IMR-90 (cell line): ENCODE measurements at regions not wholly inside any gene's neighbourhood (a gene's known extent, or its start where the extent isn't known, plus 50 kb on each side); places are given as distances from the start of the nearest gene placed in this dataset.

Experiments
- POLR2A ChIP-seq: IDR thresholded peaks from 2 replicates; pipeline ENCODE4 v1.6.1; 2012; ENCODE audit warnings: mild to moderate bottlenecking, low read depth, low read length
- RFX5 ChIP-seq: IDR thresholded peaks from 2 replicates; pipeline ENCODE4 v1.8.0; 2012; ENCODE audit warnings: low read depth, mild to moderate bottlenecking, low read length, moderate library complexity
- TF ChIP-seq, protein P1 (sequence below): conservative IDR thresholded peaks from 2 replicates; pipeline ENCODE4 v1.5.1; 2012; ENCODE audit warnings: mild to moderate bottlenecking, low read depth, low read length, improper control_type of control experiment
- TF ChIP-seq, protein P2 (sequence below): fragments of 150-350 bp; IDR thresholded peaks from 2 replicates; pipeline ENCODE4 v1.6.1; 2016; ENCODE audit warnings: low read depth, mild to moderate bottlenecking, low read length, moderate library complexity, borderline replicate concordance

DNA sequence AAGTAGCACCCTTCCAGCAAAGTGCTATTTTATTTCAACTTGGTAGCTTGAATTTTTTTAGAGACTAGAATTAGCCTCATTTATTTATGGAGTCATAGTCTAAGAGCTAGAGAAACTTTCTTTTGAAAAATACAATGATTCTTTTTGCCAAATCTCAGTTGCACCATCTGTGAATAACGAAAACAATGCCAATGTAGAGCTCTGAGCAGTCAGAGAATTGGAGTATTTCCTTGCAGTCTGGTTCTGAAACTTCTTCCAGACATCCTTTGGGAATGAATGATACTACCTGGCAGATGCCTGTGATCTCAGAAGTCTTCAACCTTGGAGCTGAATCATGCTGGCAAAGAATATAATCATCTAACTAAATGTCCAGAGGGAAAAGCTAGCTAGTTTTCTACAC is 511.5 kb upstream of the CYLC2 start:
- TF ChIP-seq, protein P1, sequence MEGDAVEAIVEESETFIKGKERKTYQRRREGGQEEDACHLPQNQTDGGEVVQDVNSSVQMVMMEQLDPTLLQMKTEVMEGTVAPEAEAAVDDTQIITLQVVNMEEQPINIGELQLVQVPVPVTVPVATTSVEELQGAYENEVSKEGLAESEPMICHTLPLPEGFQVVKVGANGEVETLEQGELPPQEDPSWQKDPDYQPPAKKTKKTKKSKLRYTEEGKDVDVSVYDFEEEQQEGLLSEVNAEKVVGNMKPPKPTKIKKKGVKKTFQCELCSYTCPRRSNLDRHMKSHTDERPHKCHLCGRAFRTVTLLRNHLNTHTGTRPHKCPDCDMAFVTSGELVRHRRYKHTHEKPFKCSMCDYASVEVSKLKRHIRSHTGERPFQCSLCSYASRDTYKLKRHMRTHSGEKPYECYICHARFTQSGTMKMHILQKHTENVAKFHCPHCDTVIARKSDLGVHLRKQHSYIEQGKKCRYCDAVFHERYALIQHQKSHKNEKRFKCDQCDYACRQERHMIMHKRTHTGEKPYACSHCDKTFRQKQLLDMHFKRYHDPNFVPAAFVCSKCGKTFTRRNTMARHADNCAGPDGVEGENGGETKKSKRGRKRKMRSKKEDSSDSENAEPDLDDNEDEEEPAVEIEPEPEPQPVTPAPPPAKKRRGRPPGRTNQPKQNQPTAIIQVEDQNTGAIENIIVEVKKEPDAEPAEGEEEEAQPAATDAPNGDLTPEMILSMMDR, result no peak
- no peak for TF ChIP-seq POLR2A
- no peak for TF ChIP-seq RFX5
- TF ChIP-seq, protein P2, sequence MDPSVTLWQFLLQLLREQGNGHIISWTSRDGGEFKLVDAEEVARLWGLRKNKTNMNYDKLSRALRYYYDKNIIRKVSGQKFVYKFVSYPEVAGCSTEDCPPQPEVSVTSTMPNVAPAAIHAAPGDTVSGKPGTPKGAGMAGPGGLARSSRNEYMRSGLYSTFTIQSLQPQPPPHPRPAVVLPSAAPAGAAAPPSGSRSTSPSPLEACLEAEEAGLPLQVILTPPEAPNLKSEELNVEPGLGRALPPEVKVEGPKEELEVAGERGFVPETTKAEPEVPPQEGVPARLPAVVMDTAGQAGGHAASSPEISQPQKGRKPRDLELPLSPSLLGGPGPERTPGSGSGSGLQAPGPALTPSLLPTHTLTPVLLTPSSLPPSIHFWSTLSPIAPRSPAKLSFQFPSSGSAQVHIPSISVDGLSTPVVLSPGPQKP, result no peak
